ENCODE measurements at regions not wholly inside any gene's neighbourhood (a gene's known extent, or its start where the extent isn't known, plus 50 kb on each side); places are given as distances from the start of the nearest gene placed in this dataset.

GRCh38 chr4:136935305-136935704, 597.0 kb downstream of the PCDH18 start:
- no peak for DNase-seq (ENCODE audit: low read depth in 1 of 2, low spot score in 1 of 2)
- Histone ChIP-seq H3K27ac (replicated peaks) (no peak overlapping the region), H3K27me3 (ENCODE audit: insufficient read depth, poor library complexity, severe bottlenecking) (no peaks in the 10 kb centered on the region), H3K4me3 (replicated peaks; ENCODE audit: insufficient read depth, low read length) (no peak overlapping the region)
- TF ChIP-seq POLR2AphosphoS5 (IDR thresholded peaks at IDR 0.05; ENCODE audit: low read depth) (no peak), SPI1 (IDR thresholded peaks at IDR 0.05; ENCODE audit: borderline replicate concordance, low read depth) (no peak), REST (IDR thresholded peaks at IDR 0.05; ENCODE audit: insufficient replicate concordance, low read depth) (no peak), GABPA (IDR thresholded peaks at IDR 0.05; ENCODE audit: low read depth) (no peak), CTCF (IDR thresholded peaks at IDR 0.05; ENCODE audit: insufficient read depth, low read length) (no peak)

- Histone ChIP-seq H3K4me3 (replicated peaks; ENCODE audit: insufficient read depth, low read length) (no peak overlapping the region), H3K27me3 (ENCODE audit: insufficient read depth, poor library complexity, severe bottlenecking) (no peaks in the 10 kb centered on the region), H3K27ac (replicated peaks) (no peak overlapping the region)
- TF ChIP-seq POLR2AphosphoS5 (IDR thresholded peaks at IDR 0.05; ENCODE audit: low read depth) (no peak), REST (IDR thresholded peaks at IDR 0.05; ENCODE audit: insufficient replicate concordance, low read depth) (no peak), CTCF (IDR thresholded peaks at IDR 0.05; ENCODE audit: insufficient read depth, low read length) (no peak), GABPA (IDR thresholded peaks at IDR 0.05; ENCODE audit: low read depth) (no peak), SPI1 (IDR thresholded peaks at IDR 0.05; ENCODE audit: borderline replicate concordance, low read depth) (no peak)
- DNase-seq (ENCODE audit: low read depth in 1 of 2, low spot score in 1 of 2) = no peak
Observed at GRCh38 chr4:136934601-136935000, 597.7 kb downstream of the PCDH18 start.

GRCh38 chr4:136931781-136932180, 600.5 kb downstream of the PCDH18 start:
- TF ChIP-seq POLR2AphosphoS5 (IDR thresholded peaks at IDR 0.05; ENCODE audit: low read depth) (no peak), GABPA (IDR thresholded peaks at IDR 0.05; ENCODE audit: low read depth) (no peak), SPI1 (IDR thresholded peaks at IDR 0.05; ENCODE audit: borderline replicate concordance, low read depth) (no peak), REST (IDR thresholded peaks at IDR 0.05; ENCODE audit: insufficient replicate concordance, low read depth) (no peak), CTCF (IDR thresholded peaks at IDR 0.05; ENCODE audit: insufficient read depth, low read length) (no peak)
- Histone ChIP-seq H3K4me3 (replicated peaks; ENCODE audit: insufficient read depth, low read length) (no peak overlapping the region), H3K27ac (replicated peaks) (no peak overlapping the region), H3K27me3 (ENCODE audit: insufficient read depth, poor library complexity, severe bottlenecking) (no peaks in the 10 kb centered on the region)
- DNase-seq (ENCODE audit: low read depth in 1 of 2, low spot score in 1 of 2) = no peak

Data from HL-60 (cell line).